Activated CD4-positive, alpha-beta T cell treated with anti-CD3 and anti-CD28 coated beads for 1 hour (primary cell): ENCODE measurements at regions not wholly inside any gene's neighbourhood (a gene's known extent, or its start where the extent isn't known, plus 50 kb on each side); places are given as distances from the start of the nearest gene placed in this dataset.

Experiments used
- DNase-seq: peaks from one replicate; pipeline ENCODE4 v3.0.0-alpha.2; 2020

DNA sequence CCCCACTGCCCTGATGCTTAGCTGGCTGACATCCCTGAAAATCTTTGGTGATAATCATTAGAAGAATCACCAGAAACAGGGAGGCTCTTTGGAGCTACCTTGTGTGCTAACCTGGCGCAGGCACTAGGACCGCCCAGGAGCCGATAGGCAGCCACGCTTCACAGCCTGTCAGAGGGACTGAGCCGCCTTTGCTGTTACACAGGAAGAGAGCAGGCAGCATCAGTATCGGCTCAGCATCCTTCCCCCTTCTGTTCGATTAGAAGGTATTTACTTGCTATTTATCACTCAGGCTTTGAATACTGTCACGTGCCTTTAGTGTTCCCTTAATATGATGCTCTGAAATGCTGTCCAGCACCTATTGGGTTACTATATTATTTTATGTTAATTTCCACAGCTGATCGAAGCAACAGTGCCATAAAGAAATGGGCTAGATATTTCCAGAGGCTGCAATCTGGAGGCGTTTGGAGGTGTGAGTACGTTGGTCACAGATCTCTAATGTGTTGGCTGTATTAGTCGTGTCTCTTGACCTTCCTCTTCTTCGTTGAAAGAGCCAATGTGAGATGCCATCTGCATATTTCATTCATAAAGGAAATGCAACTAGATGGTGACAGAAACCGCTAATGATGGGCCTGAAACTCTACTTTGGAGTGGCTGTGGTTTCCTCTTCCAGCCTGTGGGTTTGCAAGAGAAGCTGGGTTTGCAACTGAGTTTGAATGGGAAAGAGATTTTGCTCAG lies 110.4 kb upstream of the RAB27B start:
- peak; percentile 18 for DNase-seq

DNA sequence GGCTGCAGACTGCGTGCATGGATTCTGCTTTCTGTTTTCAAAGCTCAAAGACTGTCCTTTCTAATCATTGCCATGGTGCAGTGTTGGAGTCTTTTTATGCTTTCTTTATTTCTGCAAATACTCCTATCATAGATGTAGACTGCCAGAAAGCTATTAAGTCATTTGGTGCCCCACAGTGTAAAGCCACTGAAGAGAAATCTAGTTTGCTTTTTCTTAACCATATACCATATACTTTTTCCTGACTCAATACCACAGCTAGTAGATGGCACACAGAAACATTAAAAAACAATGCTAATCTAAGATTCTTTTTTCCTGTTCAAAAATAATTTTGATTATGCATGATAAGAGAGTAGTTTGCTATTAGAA lies 109.9 kb upstream of the RAB27B start:
- DNase-seq: no peak

DNA sequence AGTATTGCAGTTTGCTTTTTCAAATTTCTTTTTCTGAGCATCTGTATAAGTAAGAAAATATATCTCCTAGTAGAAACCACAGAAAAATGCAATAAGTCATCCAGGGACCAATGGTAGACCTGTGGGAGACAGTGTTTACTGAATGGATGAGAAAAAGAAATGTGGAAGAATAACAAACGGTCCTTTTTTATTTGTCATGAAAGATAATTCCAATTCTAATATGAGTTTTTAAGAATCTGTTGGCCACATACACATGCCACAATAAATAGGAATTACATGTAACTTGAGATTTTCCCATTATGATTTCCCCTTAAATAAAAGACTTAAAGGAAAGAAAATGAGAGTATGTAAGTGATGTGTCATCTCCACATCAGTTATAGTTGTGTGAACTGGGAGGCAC lies 107.7 kb upstream of the RAB27B start:
- DNase-seq: no peak

DNA sequence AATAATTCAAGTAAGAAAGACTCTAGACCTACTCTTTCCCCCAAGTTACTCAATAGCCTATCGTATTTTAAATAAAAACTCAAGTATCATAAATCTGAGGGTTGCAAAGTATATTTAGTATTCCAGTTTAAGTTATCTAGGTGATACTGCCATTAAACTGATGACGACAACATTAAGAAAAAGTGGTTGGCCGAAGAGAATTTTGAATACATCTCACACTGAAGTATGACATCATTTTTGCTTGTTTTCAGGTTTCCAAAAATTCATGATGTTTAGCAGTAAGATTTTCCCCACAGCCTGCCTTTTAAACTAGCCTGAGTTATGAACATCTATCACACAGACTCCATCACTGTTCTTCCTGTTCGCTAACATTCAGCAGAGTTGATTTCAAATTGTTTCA lies 102.1 kb upstream of the RAB27B start:
- DNase-seq: no peak

DNA sequence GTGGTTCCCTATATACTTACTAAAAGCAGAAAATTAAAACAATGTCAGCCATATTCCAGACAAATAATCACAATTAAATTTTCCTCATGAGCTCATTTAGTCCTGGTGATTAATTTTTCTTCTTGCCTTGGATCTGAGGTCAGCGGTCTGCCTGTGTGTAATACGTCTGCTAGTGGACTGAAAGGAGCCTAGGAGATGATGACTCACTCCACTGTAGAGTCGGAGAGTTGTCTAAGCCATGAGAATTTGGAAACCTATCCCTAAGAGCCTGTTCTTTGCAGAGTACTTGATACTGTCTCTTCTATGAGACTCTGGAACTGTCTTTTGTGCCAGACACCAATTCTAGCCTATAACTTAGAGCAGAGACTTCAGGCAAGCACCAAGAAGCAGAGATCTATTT lies 94.2 kb upstream of the RAB27B start:
- no peak for DNase-seq

DNA sequence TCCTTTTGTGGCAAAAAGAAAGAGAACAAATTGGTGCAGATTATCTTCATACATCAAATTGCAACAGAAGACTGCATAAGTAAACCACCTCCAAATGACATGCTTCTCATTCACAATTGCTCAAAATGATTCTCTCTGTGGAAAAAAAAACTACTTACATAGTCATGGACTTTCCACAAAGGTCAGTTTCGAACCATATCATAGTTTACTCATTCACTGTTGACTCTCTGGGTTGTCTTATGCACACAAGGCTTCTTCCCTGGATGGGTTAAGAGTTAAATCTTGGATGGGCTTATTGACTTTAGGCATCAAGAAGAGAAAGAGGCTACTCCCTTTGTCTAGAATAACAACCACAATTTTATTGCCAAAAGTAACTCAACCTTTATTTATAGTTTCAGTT lies 91.3 kb upstream of the RAB27B start:
- no peak for DNase-seq

DNA sequence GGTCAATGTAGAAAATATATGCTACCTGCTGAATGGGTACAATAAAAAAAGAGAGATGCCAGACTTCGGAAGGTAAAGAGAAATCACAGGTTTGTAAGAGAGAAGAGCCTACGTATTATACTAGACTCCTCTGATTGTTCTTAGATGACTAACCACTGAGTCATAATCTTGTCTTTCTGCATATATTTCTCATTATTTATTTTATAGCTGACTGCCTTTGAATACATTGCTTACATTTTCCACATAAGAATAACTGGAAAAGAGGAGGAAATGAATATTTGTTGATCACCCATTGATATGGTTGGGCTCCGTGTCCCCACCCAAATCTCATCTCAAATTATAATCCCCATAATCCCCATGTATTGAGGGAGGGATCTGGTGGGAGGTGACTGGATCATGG lies 90.3 kb upstream of the RAB27B start:
- no peak for DNase-seq

DNA sequence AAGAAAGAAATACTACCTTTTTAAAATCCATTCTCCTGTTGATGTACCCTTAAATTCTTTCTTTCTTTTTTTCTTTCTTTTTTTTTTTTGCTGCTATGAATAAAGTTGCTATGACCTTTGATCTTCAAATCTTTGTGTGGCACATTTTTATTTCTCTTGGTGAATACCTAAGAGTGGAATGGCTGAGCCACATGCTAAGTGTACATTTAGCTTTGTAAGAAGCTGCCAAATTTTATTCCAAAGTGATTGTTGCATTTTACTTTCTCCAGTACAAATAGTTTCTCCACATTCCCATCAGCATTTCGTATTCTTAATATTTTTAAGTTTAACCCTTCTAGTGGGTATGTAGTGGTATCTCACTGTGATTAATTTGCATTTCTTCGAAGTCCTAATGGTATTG lies 88.8 kb upstream of the RAB27B start:
- no peak for DNase-seq

DNA sequence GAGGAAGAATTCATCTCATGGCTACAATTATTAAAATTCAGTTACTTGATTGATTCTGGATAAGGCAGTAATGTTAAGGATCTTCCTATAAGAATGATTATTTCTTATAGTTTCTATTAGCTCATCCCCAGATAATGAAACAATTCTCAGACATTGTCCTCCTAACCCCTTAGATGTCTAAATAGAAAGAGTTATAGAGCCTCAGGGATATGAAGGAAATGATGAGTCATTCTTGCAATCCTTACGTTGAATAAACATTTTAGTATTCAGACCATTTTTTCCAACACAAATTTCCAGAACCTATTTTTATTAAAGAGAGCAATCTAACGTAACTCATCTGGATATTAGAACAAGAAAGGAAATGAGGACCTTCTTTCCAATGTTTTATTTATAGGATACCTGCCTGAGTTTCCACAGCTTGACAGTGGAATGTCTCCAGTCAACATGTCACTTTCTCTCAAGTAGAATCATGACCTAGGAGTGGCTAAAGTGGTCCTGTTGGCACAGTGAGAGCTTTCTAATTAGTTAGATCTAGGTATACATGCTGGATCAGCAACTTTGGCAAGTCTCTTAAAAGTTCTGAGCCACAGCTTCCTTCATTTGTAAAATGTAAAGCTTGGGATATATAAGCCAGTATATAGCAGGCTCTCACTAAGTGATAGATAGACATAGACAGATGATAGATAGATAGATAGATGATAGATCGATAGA lies 88.0 kb upstream of the RAB27B start:
- no peak for DNase-seq

DNA sequence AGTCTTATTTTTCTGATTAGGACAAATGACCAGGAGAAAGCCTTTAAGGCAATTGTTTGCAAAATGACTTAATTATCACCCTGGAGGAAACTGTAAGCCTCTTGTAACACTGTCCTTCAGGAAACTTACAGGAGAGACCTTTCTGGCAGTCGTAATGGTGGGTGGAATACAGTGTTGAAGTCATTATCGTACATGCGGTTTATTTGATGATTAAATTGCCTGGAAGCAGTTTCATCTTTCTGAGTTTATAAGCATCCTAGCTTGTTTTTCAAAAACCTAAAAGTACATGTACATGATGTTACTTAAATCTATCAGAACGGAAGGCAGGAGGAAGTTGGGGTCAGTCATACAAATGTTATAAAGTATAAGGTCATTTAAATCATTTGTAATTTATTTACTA lies 86.2 kb upstream of the RAB27B start:
- DNase-seq: no peak

DNA sequence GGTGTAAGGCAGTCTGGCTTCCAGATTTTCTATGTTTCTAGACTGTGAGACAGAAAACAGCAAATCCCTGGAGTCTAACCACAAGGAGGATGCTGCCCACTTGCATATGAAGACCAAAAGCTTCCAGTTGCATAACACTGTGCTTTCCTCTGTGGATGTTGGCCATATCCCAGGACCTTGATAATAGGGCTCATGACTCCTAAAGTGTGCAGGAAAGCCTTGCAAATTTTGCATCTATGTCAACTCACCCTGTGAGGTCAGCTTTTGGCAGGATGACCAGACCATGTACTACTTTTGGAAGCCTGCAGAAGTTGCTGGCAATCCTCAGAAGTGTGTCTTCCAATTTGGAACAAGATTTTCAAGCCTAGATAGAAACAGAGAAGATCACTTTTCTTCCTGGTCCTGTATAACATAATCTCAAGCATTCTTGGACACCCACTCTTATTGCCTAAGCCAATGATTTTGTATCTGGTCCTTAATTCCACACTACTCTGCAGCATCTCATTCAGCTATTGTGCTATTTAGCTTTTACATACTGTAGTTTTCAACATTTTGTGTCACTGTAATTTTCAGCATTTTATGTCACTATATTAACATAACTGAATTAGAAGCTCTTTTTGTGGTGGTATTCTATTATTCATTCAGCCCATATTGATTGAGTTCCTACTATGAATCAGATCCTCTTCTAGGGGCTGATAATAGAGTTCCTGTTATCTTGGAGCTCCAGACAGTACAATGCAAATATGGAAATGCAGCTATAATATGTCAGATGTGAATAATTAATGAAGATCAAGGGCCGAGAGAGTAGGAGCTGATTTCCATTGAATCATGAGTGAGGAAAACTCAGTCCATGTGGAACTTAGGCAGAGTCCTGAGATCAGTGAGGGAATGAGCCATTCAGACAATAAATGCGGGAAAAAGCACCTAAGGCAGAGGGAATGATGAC lies 85.3 kb upstream of the RAB27B start:
- no peak for DNase-seq

DNA sequence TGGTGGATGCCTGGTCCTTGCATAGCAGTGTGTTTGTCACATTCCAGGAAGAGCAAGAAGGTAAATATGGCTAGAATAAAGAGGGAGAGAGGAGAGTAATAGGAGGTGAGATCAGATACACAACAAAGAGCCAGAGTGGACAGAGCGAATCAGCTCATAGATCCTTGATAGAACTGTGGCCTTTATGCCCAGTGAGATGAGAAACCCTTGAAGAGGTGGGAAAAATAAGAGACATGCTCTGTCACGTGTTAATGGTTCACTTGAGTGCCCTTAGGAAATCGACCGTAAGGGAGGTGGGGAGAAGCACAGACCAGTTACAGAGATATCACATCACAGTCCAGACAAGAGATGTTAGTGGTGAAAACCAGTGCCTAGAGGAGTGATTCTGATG lies 84.7 kb upstream of the RAB27B start:
- DNase-seq: no peak

DNA sequence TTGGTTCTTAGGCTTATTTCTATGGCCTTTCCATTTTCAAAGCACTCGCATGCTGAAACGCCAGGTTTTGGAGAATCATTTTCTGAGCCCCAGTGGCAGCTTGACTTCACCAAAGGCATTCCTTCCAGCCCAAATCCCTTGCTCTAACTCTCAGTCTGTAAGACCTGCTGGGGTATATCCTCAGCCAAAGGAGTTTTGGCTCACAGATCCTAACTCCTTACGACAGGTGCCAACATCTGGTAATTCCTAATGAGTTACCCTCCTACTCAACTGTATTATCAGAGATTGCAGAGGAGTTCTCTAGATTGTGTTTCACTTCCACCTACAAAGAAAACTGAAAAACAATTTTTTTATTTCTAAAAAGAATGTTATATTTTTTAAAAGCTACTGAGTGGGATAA lies 79.0 kb upstream of the RAB27B start:
- no peak for DNase-seq

DNA sequence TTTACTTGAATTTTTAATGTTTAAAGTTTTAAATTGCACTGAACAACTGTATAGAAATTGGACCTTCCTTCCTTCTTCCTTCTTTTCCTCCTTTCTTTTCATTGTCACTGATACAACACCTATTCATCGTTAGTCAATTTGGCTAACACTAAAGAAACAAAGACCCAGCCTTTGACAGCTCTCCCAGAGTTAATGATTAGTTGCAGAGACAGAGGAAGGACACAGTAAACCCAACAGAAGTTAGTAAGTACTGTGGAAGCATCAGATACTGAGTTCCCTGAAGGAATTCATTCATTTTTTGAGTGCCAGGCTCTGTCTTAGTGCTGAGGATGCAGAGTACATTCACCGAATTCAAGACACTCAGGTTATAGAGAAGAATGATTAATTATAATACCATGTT lies 77.9 kb upstream of the RAB27B start:
- DNase-seq: no peak

DNA sequence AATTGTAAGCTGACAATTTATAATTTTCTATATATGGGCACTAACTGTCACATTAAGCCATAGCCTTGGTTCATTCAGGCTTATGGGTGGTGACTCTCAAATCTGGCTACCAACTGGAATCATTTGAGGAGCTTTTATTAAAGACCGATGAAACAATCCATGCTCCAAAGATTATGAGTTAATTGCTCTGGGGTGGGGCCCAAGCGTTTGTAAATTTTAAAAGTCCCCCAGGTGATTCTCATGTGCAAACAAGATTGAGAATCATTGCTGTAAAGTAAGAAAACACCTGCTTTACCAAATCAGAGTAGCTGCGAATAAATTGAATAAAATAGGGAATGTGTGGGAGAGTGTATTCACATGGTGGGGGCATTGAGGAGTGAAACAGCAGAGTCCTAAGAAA lies 76.1 kb upstream of the RAB27B start:
- DNase-seq: no peak

DNA sequence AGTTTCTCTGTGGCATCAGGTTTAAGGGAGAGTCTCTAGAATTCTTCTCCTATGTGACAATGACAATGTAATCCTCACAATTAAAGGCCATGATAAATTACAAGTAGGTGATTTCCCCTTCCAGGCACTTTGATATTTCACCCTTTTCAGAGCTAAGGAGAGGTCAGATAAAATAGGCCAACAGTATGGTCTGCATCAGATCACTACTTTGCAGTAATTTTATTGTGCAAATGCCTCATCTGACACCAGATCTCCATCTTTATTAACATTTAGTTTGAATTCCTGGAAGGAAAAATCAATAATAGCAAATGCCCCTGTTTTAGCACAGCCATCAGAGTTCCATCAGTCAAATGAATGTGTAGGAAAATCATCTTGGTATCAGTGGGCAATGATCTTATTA lies 72.8 kb upstream of the RAB27B start:
- no peak for DNase-seq

DNA sequence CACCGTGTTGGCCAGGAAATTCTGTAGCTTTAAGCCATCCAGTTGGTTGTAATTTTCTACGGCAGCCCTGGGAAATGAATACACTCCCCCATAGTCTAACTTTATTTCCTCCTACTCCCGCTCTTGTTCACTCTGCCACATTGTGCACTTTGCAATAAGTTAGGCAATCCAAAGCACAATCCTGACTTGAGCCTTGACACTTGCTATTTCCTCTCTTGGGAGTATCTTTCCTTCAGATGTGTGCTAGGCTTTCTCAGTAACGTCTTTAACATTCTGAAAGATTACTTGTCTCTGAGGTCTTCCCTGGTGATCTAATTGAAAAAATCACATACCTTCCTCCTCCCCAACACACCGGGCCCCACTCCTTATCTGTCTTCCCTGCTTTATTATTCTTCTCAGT lies 65.9 kb upstream of the RAB27B start:
- DNase-seq: no peak

DNA sequence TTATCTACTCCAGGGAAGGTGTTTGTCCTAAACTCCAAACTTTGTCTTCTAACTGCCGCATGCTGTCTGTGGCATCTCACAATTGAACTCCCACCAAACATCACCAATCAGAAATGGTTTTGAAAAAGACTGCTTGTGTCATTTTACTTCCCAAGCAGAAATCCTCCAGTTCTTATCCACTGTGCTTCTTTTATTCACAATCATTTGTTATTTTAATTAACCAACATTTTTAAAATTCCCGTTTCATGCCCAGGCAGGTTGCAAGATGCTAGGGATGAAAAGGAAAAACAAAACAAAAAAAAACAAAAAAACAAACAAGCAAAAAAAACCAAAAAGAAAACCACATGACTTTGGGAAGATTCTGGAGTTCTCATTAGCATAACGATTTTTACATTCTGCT lies 63.5 kb upstream of the RAB27B start:
- no peak for DNase-seq

DNA sequence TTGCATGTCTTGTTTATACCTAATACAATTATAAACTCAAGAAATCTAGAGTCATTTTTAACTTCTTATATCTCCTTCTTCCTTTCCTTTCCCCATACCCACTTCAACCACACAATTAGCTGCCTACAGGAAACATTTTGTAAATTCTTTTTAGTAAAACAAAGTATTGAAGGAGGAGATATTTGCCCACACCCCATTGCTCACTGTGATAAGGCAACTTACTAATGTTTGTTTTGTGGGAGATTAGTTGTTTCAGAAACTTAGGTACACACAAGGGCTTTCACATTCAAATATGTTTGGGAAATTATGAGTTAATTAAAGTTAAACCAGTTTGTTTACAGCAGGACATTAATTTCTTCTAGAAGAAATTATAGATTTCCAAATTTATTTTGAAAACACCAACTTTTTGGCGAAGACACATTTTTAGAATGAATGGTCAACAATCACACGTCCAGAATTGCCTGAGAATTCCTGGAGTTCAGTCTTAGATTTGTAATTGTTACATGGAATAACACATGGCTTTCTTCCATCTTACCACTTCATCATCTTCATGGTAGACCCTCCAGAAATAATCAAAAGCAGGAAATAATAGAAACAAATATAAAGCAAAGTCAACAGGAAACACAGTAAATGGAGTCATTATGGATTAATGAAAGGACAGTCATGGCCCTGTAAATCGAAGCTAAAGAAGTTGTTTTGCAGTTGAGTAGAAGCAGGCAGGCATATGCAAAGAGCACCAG lies 62.5 kb upstream of the RAB27B start:
- no peak for DNase-seq

DNA sequence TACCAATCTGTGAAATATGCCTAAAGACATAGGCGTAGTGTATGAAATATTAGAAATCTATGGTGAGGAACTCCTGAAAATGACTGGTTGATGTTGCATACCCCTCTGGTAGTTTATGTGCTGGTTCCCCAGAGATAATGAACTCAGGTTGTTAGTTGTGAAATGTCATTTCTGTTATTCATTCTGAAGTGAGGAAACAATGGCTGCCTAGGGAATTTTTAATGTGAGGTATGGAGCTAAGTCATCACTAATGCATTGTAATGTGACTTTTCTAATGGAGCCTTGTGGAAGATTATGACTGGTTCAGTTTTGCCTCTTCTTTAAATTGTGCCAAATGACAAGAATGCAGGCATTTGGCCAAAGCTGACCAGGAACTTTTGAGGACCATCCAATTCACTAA lies 61.6 kb upstream of the RAB27B start:
- no peak for DNase-seq

DNA sequence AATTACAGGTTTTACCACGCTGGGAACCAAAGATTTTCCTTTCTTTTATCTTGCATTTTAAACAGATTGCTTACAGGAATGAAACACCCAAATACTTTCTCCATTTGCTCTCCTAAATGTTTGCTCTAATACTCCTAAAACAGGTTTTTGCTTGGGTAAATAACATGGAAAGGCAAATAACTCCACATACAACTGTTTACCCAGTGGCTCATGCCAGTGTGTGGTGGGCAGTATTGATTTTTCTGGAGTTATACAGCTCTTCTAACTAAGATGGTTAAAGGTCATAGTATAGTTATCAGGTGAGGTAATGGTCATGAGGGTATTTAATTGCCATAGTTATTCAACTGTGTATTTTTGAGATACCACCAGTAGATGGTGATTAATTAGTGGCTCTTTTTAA lies 61.2 kb upstream of the RAB27B start:
- no peak for DNase-seq

DNA sequence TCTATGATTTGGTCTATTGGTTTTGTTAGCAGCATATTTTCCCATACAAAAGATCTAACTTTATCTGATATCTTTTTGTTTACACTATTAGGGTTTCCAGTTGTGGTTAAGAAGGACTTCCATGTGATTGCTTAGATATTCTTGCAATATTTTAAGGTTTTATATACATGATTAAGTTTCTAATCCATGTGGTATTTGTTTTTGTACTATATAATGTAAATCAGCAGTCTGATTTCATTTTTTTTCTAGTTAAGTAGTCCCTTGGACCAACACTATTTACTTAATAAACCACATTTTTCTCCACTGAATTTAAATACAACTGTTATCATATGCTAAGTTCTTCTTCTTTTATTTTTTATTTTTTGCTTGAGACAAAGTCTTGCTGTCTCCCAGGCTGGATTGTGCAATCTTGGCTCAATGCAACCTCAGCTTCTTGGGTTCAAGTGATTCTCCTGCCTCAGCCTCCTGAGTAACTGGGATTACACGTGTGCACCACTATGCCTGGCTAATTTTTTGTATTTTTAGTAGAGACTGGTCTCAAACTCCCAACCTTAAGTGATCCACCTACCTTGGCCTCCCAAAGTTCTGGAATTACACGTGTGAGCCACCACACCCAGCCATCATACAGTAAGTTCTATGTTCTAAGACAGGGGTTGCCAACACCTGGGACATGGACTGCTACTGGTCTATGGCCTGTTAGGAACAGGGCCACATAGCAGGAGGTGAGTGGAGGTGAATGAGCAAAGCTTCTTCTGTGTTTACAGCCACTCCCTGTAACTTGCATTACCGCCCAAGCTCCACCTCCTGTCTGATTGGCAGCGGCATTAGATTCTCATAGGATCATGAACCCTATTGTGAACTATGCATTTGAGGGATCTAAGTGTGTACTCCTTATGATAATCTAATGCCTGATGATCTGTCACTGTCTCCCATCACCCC lies 58.5 kb upstream of the RAB27B start:
- no peak for DNase-seq
